Keratinocyte (primary cell): ENCODE measurements at regions not wholly inside any gene's neighbourhood (a gene's known extent, or its start where the extent isn't known, plus 50 kb on each side); places are given as distances from the start of the nearest gene placed in this dataset.

Experiments
- DNase-seq: peaks from one replicate; pipeline ENCODE4 v3.0.0-alpha.2; 2011; ENCODE audit warnings: low read depth, missing footprints, low spot score
- FAIRE-seq: peaks from 2 replicates; lab custom pipeline; 2011; peaks lifted over from hg19 to GRCh38; lab: Jason Lieb, UNC
- H2AFZ ChIP-seq: 2 replicates; pipeline ENCODE4 v1.6.0; 2012; ENCODE audit warnings: low read length, control low read depth, inconsistent platforms; ENCODE audit not compliant: control insufficient read depth
- H3K27ac ChIP-seq: 2 replicates; pipeline ENCODE4 v1.5.1; 2011; ENCODE audit warnings: low read length; ENCODE audit not compliant: control insufficient read depth, insufficient read depth
- H3K27me3 ChIP-seq: 3 replicates; pipeline ENCODE4 v1.6.0; 2011; ENCODE audit warnings: low read length; ENCODE audit not compliant: control insufficient read depth, insufficient read depth; ENCODE audit errors: extremely low read depth
- H3K36me3 ChIP-seq, 2 experiments: 2 replicates in 1 of 2; 3 replicates in 1 of 2; pipeline ENCODE4 v1.5.1; 2011; ENCODE audit warnings: low read length in 2 of 2, mild to moderate bottlenecking in 1 of 2; ENCODE audit not compliant: control insufficient read depth in 2 of 2, insufficient read depth in 2 of 2; ENCODE audit errors: extremely low read depth in 1 of 2
- H3K4me1 ChIP-seq: 3 replicates; pipeline ENCODE4 v1.5.1; 2011; ENCODE audit warnings: low read length; ENCODE audit not compliant: control insufficient read depth, insufficient read depth; ENCODE audit errors: extremely low read depth
- H3K4me2 ChIP-seq: 3 replicates; pipeline ENCODE4 v1.6.0; 2011; ENCODE audit warnings: low read depth, low read length; ENCODE audit not compliant: control insufficient read depth, insufficient read depth; ENCODE audit errors: extremely low read depth
- H3K4me3 ChIP-seq, 3 experiments: fragments of 200-600 bp in 1 of 3; sonication (generic) in 1 of 3; 2 replicates in 2 of 3; 3 replicates in 1 of 3; pipeline ENCODE4 v1.5.1; 2011 to 2016; ENCODE audit warnings: low read length in 3 of 3, mild to moderate bottlenecking in 3 of 3, control low read depth in 2 of 3, inconsistent platforms in 1 of 3, low read depth in 1 of 3, mixed read lengths in 1 of 3, mixed run types in 1 of 3, moderate library complexity in 1 of 3; ENCODE audit not compliant: control insufficient read depth in 2 of 3, insufficient read depth in 2 of 3; ENCODE audit errors: extremely low read depth in 1 of 3
- H3K79me2 ChIP-seq: 2 replicates; pipeline ENCODE4 v1.6.0; 2012; ENCODE audit warnings: low read length; ENCODE audit not compliant: control insufficient read depth, insufficient read depth
- H3K9ac ChIP-seq: 3 replicates; pipeline ENCODE4 v1.6.0; 2011; ENCODE audit warnings: low read length; ENCODE audit not compliant: control insufficient read depth, insufficient read depth; ENCODE audit errors: extremely low read depth
- H3K9me1 ChIP-seq: 3 replicates; pipeline ENCODE4 v1.6.0; 2011; ENCODE audit warnings: low read length; ENCODE audit not compliant: control insufficient read depth, insufficient read depth; ENCODE audit errors: extremely low read depth
- H3K9me3 ChIP-seq: 2 replicates; pipeline ENCODE4 v1.5.1; 2012; ENCODE audit warnings: low read depth, low read length; ENCODE audit not compliant: control insufficient read depth
- H4K20me1 ChIP-seq: 3 replicates; pipeline ENCODE4 v1.6.0; 2011; ENCODE audit warnings: low read length; ENCODE audit not compliant: control insufficient read depth, insufficient read depth; ENCODE audit errors: extremely low read depth
- CTCF ChIP-seq, 3 experiments: IDR thresholded peaks in 1 of 3; conservative IDR thresholded peaks in 1 of 3; optimal IDR thresholded peaks in 1 of 3; 2 replicates in 2 of 3; 3 replicates in 1 of 3; pipeline versions ENCODE3 to v1.5.1; 2011; ENCODE audit warnings: low read length in 3 of 3, mild to moderate bottlenecking in 3 of 3, moderate library complexity in 2 of 3, control low read depth in 1 of 3, inconsistent platforms in 1 of 3; ENCODE audit not compliant: insufficient read depth in 2 of 3; ENCODE audit errors: extremely low read depth in 1 of 3
- EZH2 ChIP-seq: IDR thresholded peaks from one replicate; pipeline ENCODE4 v1.6.1; 2012; ENCODE audit warnings: inconsistent platforms, mild to moderate bottlenecking, low read length, moderate library complexity
- dilution Hi-C: fragments of 300-500 bp; cut with MboI; formaldehyde crosslinking; loops from one replicate; pipeline ENCODE4 v1.7.0; 2020; ENCODE audit warnings: low sequenced_read_pairs; ENCODE audit not compliant: extremely low pct_ligation_motif_present

DNA sequence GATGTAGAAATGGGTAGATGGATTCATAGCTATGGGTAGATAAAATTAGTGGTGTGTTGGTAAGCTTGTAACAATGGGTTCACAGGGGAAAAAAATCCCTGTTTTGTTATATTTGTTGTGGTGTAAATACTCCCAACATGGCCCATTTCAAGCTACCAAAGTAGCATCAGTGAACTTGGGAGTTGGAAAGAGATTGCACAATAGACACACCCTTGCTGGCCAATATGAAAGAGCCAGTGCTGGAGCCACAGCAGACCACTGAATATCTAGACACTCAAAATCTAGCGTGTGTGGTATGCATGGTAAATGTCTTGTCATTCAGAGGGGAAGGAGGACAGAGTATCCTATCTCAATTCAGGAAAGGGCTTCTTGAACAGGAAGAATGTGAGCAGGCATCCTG lies 565.1 kb upstream of the SALL1 start:
- no peaks in the 10 kb centered on the region for H3K4me1 ChIP-seq
- no peak overlapping the region for H3K4me3 ChIP-seq
- no peaks in the 10 kb centered on the region for H3K27me3 ChIP-seq
- dilution Hi-C loops, result no loop called here
- H3K79me2 ChIP-seq, result no peaks in the 10 kb centered on the region
- no peaks in the 10 kb centered on the region for H3K9me3 ChIP-seq
- no peak overlapping the region for H3K27ac ChIP-seq
- H3K9ac ChIP-seq, result no peak overlapping the region
- DNase-seq (no peak), FAIRE-seq (no peak)
- no peak for TF ChIP-seq EZH2
- TF ChIP-seq CTCF (optimal IDR thresholded peaks at IDR 0.05 in 1 of 3, IDR thresholded peaks at IDR 0.05 in 1 of 3, conservative IDR thresholded peaks at IDR 0.05 in 1 of 3; ENCODE audit: extremely low read depth in 1 of 3, insufficient read depth in 2 of 3, low read length in 3 of 3), result no peak
- H3K36me3 ChIP-seq, result no peaks in the 10 kb centered on the region
- H3K9me1 ChIP-seq, result no peaks in the 10 kb centered on the region
- H4K20me1 ChIP-seq, result no peaks in the 10 kb centered on the region
- no peak overlapping the region for H3K4me2 ChIP-seq
- no peak overlapping the region for H2AFZ ChIP-seq

DNA sequence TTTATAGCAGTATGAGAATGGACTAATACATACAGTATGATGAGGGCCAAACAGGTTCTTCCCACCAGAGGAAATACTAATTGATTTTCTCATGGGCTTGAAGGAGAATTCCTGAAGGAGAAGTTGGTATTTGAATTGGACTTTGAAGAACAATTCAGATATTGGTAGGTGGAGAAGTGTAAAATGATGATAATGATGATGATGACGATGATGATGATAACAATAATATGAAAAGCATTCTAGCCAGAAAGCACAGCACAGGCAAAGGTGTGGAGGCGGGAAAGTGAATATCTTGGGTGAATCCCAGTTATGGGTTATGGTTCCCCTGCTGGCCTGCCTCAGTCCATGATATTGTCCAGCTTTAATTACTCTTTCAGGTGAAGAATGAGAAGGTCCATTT lies 562.4 kb upstream of the SALL1 start:
- TF ChIP-seq CTCF (optimal IDR thresholded peaks at IDR 0.05 in 1 of 3, IDR thresholded peaks at IDR 0.05 in 1 of 3, conservative IDR thresholded peaks at IDR 0.05 in 1 of 3; ENCODE audit: extremely low read depth in 1 of 3, insufficient read depth in 2 of 3, low read length in 3 of 3), result no peak
- TF ChIP-seq EZH2, result no peak
- H2AFZ ChIP-seq, result no peak overlapping the region
- H3K4me1 ChIP-seq, result no peaks in the 10 kb centered on the region
- H3K27me3 ChIP-seq, result no peaks in the 10 kb centered on the region
- no peaks in the 10 kb centered on the region for H3K9me3 ChIP-seq
- dilution Hi-C loops, result no loop called here
- H3K9ac ChIP-seq, result no peak overlapping the region
- no peaks in the 10 kb centered on the region for H3K36me3 ChIP-seq
- DNase-seq, result no peak
- H3K27ac ChIP-seq, result no peak overlapping the region
- H3K79me2 ChIP-seq, result no peaks in the 10 kb centered on the region
- no peaks in the 10 kb centered on the region for H4K20me1 ChIP-seq
- no peaks in the 10 kb centered on the region for H3K9me1 ChIP-seq
- H3K4me2 ChIP-seq, result no peak overlapping the region
- H3K4me3 ChIP-seq, result no peak overlapping the region
- no peak for FAIRE-seq
